A673 (cell line): ENCODE measurements at regions not wholly inside any gene's neighbourhood (a gene's known extent, or its start where the extent isn't known, plus 50 kb on each side); places are given as distances from the start of the nearest gene placed in this dataset.

ENCODE experiments used
- BruUV-seq: library from RNA; stranded (reverse); fragments of 400-500 nt; replicated peaks from 2 replicates; lab custom pipeline; 2021; lab: Mats Ljungman, UMichigan
- CTCF ChIA-PET: fragments of 300-600 bp; sonication (Branson Sonifier 250); formaldehyde crosslinking; loops from one replicate; lab custom pipeline; 2022; ENCODE audit warnings: antibody characterized with exemption; lab: Charles Lee
- POLR2A ChIA-PET: fragments of 300-600 bp; sonication (Branson Sonifier 250); formaldehyde crosslinking; loops from one replicate; lab custom pipeline; 2022; ENCODE audit warnings: antibody characterized with exemption; ENCODE audit not compliant: low non-redundant PET; lab: Charles Lee
- DNase-seq: peaks from one replicate; pipeline ENCODE4 v3.0.0-alpha.2; 2015; ENCODE audit warnings: low spot score
- H3K27ac ChIP-seq: fragments of 200-600 bp; sonication (generic); 2 replicates; pipeline ENCODE4 v1.5.1; 2016; ENCODE audit warnings: mixed run types, low read depth, mild to moderate bottlenecking, mixed read lengths, antibody characterized with exemption, low read length; ENCODE audit not compliant: poor library complexity, severe bottlenecking
- H3K27me3 ChIP-seq: fragments of 200-600 bp; sonication (generic); replicated peaks from 2 replicates; pipeline ENCODE4 v1.6.1; 2017; ENCODE audit warnings: mixed run types, low read depth, mild to moderate bottlenecking, mixed read lengths, antibody characterized with exemption, low read length; ENCODE audit not compliant: insufficient read depth, poor library complexity
- H3K36me3 ChIP-seq: fragments of 200-600 bp; sonication (generic); 2 replicates; pipeline ENCODE4 v1.6.1; 2016; ENCODE audit warnings: mixed run types, mild to moderate bottlenecking, mixed read lengths, antibody characterized with exemption, low read length; ENCODE audit not compliant: insufficient read depth, poor library complexity, severe bottlenecking
- H3K4me1 ChIP-seq: fragments of 200-600 bp; sonication (generic); 2 replicates; pipeline ENCODE4 v1.6.1; 2017; ENCODE audit warnings: mixed run types, mild to moderate bottlenecking, mixed read lengths, antibody characterized with exemption, low read length; ENCODE audit not compliant: insufficient read depth, poor library complexity, severe bottlenecking
- H3K4me3 ChIP-seq: fragments of 200-600 bp; sonication (generic); 2 replicates; pipeline ENCODE4 v1.5.1; 2016; ENCODE audit warnings: low read depth, mixed run types, mild to moderate bottlenecking, mixed read lengths, low read length; ENCODE audit not compliant: poor library complexity, severe bottlenecking
- H3K9me3 ChIP-seq: fragments of 200-600 bp; sonication (generic); 2 replicates; pipeline ENCODE4 v1.6.1; 2016; ENCODE audit warnings: mixed run types, low read depth, mild to moderate bottlenecking, mixed read lengths, antibody characterized with exemption, low read length; ENCODE audit not compliant: poor library complexity, severe bottlenecking
- EZH2 ChIP-seq: fragments of 200-600 bp; sonication (generic); IDR thresholded peaks from 2 replicates; pipeline ENCODE4 v1.6.1; 2017; ENCODE audit warnings: borderline replicate concordance, low read depth, mild to moderate bottlenecking, mixed read lengths, antibody characterized with exemption, low read length; ENCODE audit not compliant: poor library complexity, severe bottlenecking
- intact Hi-C: fragments of 100-400 bp; cut with micrococcal nuclease; formaldehyde crosslinking; loops from one replicate; pipeline ENCODE4 v1.10.0; 2022; ENCODE audit not compliant: unreplicated experiment
- TF ChIP-seq, protein P1 (sequence below): fragments of 300-800, 200-600 bp; sonication (generic); conservative IDR thresholded peaks from 2 replicates; pipeline ENCODE4 v1.5.1; 2017; ENCODE audit warnings: low read depth, mild to moderate bottlenecking, antibody characterized with exemption, low read length, moderate library complexity, mixed read lengths

DNA sequence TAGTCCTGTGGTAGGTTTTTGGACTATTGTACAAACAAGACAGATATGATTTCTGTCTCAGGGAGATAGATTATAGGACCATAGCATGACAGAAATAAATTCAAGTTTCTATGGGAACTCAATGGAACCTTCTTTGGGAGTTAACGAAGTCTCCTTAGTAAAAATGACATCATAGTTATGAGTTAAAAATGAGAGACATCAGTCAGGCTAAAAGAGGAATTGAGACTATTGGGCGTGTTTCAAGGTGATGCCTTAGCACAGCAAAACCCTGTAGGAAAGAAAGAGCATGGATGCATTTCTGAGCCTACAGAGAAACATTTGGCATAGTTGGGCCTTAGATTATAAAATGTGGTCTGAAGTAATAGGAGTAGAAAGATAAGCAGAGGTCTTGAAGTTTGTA is 1909.1 kb upstream of the PCDH7 start:
- no peaks in the 10 kb centered on the region for H3K36me3 ChIP-seq
- DNase-seq = no peak
- H3K4me1 ChIP-seq = no peaks in the 10 kb centered on the region
- TF ChIP-seq, protein P1, sequence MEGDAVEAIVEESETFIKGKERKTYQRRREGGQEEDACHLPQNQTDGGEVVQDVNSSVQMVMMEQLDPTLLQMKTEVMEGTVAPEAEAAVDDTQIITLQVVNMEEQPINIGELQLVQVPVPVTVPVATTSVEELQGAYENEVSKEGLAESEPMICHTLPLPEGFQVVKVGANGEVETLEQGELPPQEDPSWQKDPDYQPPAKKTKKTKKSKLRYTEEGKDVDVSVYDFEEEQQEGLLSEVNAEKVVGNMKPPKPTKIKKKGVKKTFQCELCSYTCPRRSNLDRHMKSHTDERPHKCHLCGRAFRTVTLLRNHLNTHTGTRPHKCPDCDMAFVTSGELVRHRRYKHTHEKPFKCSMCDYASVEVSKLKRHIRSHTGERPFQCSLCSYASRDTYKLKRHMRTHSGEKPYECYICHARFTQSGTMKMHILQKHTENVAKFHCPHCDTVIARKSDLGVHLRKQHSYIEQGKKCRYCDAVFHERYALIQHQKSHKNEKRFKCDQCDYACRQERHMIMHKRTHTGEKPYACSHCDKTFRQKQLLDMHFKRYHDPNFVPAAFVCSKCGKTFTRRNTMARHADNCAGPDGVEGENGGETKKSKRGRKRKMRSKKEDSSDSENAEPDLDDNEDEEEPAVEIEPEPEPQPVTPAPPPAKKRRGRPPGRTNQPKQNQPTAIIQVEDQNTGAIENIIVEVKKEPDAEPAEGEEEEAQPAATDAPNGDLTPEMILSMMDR = no peak
- TF ChIP-seq EZH2 = no peak
- intact Hi-C loops = no loop called here
- POLR2A ChIA-PET = no interaction called here
- no peak overlapping the region for H3K4me3 ChIP-seq
- no peak overlapping the region for H3K27ac ChIP-seq
- no TSS peak for BruUV-seq
- H3K9me3 ChIP-seq = peaks cover 1% of the 10 kb centered on the region
- no peaks in the 10 kb centered on the region for H3K27me3 ChIP-seq
- CTCF ChIA-PET = no interaction called here

GRCh38 chr4:28822163-28822562 is 1898.0 kb upstream of the PCDH7 start:
- no peaks in the 10 kb centered on the region for H3K27me3 ChIP-seq
- no peaks in the 10 kb centered on the region for H3K4me1 ChIP-seq
- ChIA-PET CTCF (no interaction called here), POLR2A (no interaction called here)
- no peaks in the 10 kb centered on the region for H3K36me3 ChIP-seq
- no peak for TF ChIP-seq EZH2
- TF ChIP-seq, protein P1 = no peak
- H3K27ac ChIP-seq = no peak overlapping the region
- BruUV-seq = no TSS peak
- H3K9me3 ChIP-seq = peaks cover under 1% of the 10 kb centered on the region
- intact Hi-C loops = no loop called here
- H3K4me3 ChIP-seq = no peak overlapping the region
- DNase-seq = no peak

- intact Hi-C loops = no loop called here
- Histone ChIP-seq H3K4me3 (no peak overlapping the region), H3K4me1 (no peaks in the 10 kb centered on the region), H3K36me3 (no peaks in the 10 kb centered on the region), H3K27me3 (no peaks in the 10 kb centered on the region), H3K9me3 (no peaks in the 10 kb centered on the region), H3K27ac (no peak overlapping the region)
- no peak for DNase-seq
- ChIA-PET POLR2A (no interaction called here), CTCF (no interaction called here)
- BruUV-seq = no TSS peak
- TF ChIP-seq EZH2 = no peak
- TF ChIP-seq, protein P1 = no peak
These were observed 1892.3 kb upstream of the PCDH7 start for GRCh38 chr4:28827866-28828265.
